Hypothalamus (tissue), 51 donors: ENCODE measurements at regions not wholly inside any gene's neighbourhood (a gene's known extent, or its start where the extent isn't known, plus 50 kb on each side); places are given as distances from the start of the nearest gene placed in this dataset.
"Not testable (repeated sequence)": the region's sequence is repeated elsewhere in the genome, so short reads cannot be mapped to it uniquely, and the experiment has no call there.

Experiments
- DNase-seq, 51 donors: peaks; one replicate each; lab custom pipeline; 2025; lab: John Stamatoyannopoulos, UW

DNA sequence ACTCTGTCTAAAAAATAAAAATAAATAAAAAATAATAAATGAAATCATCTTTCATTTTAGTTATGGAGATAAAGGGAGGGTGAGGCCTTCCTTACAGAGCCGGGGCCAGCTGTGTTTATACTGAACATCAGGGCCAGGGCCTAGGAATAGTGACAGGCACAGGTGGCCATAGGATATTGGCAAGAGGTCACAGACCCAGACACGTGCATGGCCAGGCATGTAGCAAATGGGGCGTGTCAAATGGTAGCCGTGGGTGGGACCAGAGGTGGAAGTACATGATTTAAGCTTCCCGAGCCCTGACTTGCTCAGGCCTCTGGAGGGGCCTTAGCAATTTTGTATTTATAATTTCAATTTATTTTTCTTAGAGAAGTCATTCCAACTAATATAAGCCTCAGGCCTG is 353.0 kb downstream of the ANKRD30A start:
- no peak for DNase-seq

DNA sequence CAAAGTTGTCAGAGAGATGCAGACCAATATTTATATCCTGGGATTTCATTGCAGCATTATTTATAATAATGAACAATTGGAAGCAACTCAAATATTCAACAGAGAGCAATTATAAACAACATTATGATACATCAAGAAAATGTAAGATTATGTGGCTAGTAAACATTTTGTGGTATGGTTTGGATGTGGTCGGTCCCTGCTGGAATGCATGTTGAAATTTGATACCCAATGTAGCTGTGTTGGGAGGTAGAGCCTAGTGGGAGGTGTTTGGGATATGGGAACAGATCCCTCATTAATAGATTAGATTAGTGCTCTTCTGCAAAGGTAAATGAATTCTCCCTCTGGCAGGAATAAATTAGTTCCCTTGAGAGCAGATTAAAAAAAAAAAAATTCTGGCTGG is 350.9 kb downstream of the ANKRD30A start:
- DNase-seq, result no peak

DNA sequence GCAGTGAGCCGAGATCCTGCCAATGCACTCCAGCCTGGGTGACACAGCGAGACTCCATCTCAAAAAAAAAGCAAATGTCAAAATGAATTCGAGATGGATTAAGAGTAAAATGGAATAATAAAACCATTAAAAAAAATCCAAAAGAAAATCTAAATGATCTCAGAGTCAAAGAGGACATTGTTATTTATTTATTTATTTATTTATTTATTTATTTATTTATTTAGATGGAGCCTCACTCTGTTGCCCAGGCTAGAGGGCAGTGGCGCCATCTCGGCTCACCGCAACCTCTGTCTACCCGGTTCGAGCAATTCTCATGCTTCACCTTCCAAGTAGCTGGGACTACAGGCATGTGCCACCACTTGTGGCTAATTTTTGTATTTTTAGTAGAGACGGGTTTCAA is 349.2 kb downstream of the ANKRD30A start:
- no peak for DNase-seq

DNA sequence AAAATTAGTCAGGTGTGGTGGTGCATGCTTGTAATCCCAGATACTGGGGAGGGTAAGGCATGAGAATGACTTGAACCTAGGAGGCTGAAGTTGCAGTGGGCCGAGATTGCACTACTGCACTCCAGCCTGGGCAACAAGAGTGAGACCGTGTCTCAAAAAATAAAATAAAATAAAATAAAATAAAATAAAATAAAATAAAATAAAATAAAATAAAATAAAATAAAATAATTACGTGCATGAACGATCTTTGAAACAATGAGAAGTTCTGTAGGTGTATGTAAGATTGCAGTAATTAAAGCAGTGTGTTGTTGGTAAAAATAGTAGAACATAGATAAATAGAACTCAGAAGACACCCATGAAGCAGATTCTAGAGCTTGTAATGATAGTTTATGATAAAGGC is 348.5 kb downstream of the ANKRD30A start:
- no peak for DNase-seq

DNA sequence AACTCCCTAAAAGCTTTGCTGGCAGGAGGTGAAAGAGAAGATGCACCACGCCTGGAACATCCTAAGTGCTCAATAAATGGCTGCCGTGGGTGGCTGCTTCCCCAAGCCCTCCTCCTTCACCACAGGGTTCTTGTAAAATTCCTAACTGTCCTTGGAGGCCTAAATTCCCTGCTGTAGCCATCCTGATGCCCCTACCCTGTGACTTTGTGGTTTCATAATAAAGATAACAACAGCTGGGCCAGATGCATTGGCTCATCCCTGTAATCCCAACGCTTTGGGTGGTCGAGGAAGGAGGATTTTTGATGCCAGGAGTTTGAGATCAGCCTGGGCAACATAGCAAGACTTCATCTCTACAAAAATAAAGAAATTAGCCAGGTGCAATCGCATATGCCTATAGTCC is 341.8 kb downstream of the ANKRD30A start:
- DNase-seq, result no peak

DNA sequence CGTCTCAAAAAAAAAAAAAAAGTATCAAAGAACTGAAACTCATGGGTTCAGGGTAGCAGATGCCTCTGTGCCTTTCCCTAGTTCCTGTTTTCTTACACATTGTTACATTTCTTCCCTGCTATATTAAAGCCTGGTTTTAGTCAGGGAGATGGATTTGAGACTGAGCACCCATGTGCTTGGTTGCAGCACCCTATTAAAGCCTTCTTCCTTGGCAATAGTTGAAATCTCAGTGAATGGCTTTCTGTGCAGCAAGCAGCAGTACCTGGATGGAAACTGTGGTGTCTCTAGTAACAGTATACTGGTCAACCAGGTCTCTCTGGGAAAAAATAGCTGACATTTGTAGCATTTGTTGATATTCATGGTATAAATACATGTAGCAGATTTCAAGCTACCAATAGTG is 331.1 kb downstream of the ANKRD30A start:
- DNase-seq, result no peak

DNA sequence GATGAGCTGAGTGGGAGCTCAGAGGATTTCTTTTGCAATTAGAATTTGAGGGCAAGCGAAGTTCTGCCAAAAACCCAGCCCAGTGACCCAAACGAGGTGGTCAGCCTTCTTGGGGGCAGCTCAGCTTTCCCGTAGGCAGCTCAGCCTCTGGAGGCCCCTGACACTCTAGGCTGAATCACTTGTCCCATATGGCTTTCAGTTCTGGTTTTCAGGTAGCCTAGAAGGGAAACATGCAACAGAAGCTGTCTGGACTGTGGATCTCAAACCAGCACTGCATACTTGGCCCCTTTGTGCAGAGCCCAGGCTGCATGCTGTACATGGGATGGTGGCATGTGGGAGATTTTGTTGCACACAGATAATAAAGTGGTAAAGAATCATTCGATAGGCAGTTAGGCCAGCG is 322.8 kb downstream of the ANKRD30A start:
- DNase-seq, result no peak

DNA sequence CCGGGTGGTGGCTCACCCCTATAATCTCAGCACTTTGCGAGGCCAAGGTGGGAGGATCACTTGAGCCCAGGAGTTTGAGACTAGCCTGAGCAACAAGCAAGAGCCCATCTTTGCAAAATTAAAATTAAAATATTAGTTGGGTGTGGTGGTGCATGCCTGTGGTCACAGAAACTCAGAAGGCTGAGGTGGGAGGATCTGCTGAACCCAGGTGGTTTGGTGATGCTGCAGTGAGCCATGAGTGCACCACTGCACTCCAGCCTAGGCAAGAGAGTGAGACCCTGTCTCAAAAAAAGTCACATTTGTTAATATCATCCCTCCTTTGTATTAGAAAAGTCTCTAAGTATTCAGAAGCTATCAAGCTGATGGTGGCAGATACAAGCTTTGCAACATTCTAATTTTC is 317.5 kb downstream of the ANKRD30A start:
- no peak for DNase-seq

DNA sequence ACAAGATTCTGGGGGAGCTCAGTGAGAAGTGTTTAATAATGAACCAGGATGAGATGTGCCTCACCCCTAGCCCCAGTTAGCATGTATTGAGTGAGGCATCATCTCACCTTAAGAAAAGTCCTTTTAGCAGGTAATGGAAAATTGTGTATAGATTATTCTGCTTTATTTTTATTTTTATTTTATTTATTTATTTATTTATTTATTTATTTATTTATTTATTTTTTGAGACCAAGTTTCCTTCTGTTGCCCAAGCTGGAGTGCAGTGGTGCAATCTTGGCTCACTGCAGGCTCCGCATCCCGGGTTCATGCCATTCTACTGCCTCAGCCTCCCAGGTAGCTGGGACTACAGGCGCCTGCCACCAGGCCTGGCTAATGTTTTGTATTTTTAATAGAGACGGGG is 315.8 kb downstream of the ANKRD30A start:
- DNase-seq, result not testable (repeated sequence)

DNA sequence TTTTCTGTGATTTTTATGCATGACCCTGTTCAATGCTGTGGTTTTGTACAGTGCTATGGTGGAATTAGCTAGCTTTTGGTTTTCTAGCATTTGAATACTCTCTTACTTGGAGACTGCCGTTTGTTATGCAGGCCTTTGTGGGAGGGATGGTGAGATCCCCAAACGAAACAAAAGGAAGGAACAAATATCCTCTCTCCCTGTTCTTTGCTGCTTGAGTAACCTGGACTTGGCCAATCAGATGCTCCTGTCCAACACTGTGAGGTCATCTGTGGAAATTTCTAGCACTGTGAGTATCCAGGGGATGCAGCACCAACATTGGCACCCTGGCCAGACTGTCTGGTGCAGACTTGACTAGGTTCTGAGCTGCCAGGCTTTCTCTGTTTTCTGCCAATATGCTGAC is 314.4 kb downstream of the ANKRD30A start:
- DNase-seq, result peak in 1 of 51 donors; percentile 33

DNA sequence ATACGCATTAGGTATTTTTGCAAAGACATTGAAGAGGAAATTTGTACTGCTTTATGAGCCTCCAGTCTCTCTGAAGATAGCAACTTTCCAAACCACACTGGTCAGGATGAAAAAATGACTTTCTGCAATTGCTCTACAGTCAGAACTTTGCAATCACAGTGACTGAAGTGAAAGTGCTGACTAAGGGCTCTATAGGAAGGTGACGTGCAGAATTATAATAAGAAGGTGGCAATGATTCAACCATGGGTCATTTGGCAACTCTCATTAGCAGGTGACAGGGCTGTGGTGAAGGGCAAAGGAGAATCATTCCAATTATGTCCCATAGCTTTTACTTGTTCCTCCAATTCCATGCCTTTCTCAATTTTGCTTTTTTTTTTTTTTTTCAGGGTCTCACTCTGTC is 311.0 kb downstream of the ANKRD30A start:
- DNase-seq, result no peak

DNA sequence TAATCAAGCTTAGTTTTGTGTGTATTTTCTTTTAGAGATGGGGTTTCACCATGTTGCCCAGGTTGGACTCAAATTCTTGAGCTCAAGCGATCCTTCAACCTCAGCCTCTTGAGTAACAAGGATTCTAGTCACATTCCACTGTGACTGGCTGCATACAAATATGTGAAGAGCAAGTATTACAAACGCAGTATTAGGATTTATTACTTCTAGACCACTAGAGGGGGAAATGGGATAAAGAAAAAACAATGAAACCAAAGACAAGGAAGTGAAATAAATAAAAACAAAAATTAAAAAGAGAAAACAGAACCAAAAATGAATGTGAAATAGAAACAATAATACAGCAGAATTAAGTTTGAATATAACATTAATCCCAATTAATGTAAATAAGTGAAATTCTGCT is 308.7 kb downstream of the ANKRD30A start:
- DNase-seq, result no peak
